ENCODE measurements at regions not wholly inside any gene's neighbourhood (a gene's known extent, or its start where the extent isn't known, plus 50 kb on each side); places are given as distances from the start of the nearest gene placed in this dataset.

DNA sequence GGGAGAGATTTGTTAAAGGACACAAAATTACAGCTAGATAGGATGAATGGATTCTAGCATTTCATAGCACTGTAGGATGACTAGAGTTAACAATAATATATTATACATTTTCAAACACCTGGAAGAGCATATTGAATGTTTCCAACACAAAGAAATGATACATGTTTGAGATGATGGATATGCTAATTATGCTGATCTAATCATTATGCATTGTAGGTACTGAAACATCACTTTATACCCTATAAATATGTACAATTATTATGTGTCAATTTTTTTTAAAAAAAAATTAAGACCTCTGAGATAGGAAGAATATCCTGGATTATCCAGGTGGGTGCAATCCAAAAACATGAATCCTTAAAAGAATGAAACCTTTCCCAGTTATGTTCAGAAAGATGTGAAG, 100.3 kb upstream of the CPNE8 start:
- Histone ChIP-seq H3K4me2 (ENCODE audit: low read depth, low read length, poor library complexity, severe bottlenecking) (no peak overlapping the region), H3K79me2 (ENCODE audit: low read length) (no peaks in the 10 kb centered on the region), H3K4me3 (ENCODE audit: low read length) (no peak overlapping the region), H3K9ac (ENCODE audit: low read length) (no peak overlapping the region), H3K4me1 (ENCODE audit: low read length) (no peaks in the 10 kb centered on the region), H3K9me2 (replicated peaks; ENCODE audit: insufficient read depth, low read length) (no peaks in the 10 kb centered on the region), H4K20me1 (ENCODE audit: insufficient read depth, low read depth, low read length) (no peaks in the 10 kb centered on the region), H3K27ac (ENCODE audit: low read length) (no peak overlapping the region), H3K9me3 (ENCODE audit: low read length) (peaks cover 24% of the 10 kb centered on the region), H3K27me3 (ENCODE audit: low read length) (no peaks in the 10 kb centered on the region), H3K36me3 (ENCODE audit: insufficient read depth, low read length) (no peaks in the 10 kb centered on the region), H2AFZ (ENCODE audit: low read length) (no peak overlapping the region)
- DNase-seq: no peak

- H3K4me3 ChIP-seq (ENCODE audit: low read length): no peak overlapping the region
- no peaks in the 10 kb centered on the region for H3K27me3 ChIP-seq (ENCODE audit: low read length)
- H3K4me1 ChIP-seq (ENCODE audit: low read length): no peaks in the 10 kb centered on the region
- H4K20me1 ChIP-seq (ENCODE audit: insufficient read depth, low read depth, low read length): no peaks in the 10 kb centered on the region
- H3K36me3 ChIP-seq (ENCODE audit: insufficient read depth, low read length): no peaks in the 10 kb centered on the region
- no peak overlapping the region for H2AFZ ChIP-seq (ENCODE audit: low read length)
- H3K4me2 ChIP-seq (ENCODE audit: low read depth, low read length, poor library complexity, severe bottlenecking): no peak overlapping the region
- H3K9me2 ChIP-seq (replicated peaks; ENCODE audit: insufficient read depth, low read length): no peaks in the 10 kb centered on the region
- no peak for DNase-seq
- H3K79me2 ChIP-seq (ENCODE audit: low read length): no peaks in the 10 kb centered on the region
- H3K9me3 ChIP-seq (ENCODE audit: low read length): peaks cover 24% of the 10 kb centered on the region
- no peak overlapping the region for H3K27ac ChIP-seq (ENCODE audit: low read length)
- no peak overlapping the region for H3K9ac ChIP-seq (ENCODE audit: low read length)
Measured at GRCh38 chr12:39003541-39004155, 98.3 kb upstream of the CPNE8 start.

GRCh38 chr12:39000370-39000769, 95.0 kb upstream of the CPNE8 start:
- Histone ChIP-seq H3K4me3 (ENCODE audit: low read length) (no peak overlapping the region), H3K27me3 (ENCODE audit: low read length) (no peaks in the 10 kb centered on the region), H3K9me2 (replicated peaks; ENCODE audit: insufficient read depth, low read length) (no peaks in the 10 kb centered on the region)

DNA sequence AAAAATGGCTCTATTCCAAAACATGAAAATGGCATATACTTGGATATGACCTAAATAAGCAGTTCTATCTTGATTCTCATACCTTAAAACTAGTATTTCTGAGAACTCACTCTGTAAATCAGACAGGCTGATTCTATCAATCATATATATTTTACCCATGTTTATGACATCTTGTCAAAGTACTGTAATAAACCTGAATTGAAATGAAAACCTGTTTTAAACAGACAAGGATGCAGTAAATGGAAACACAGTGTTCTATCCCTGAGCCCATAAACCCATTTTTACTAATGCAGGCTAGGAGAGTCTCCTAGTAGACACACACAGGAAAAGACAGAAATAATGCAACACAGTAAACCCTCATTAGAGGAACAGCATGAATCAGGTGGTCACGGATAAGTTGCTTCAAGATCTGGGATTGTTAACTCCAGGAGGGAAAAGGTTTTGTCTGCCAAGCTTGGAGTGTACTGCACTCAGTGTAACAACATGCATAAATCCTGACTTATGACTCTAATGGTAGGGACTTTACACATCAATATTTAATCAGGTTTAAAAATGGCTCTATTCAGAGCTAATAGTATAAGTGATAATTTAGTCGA, 93.6 kb upstream of the CPNE8 start:
- no peaks in the 10 kb centered on the region for H3K9me2 ChIP-seq (replicated peaks; ENCODE audit: insufficient read depth, low read length)
- H3K27ac ChIP-seq (ENCODE audit: low read length): no peak overlapping the region
- H3K9me3 ChIP-seq (ENCODE audit: low read length): peaks cover 14% of the 10 kb centered on the region; the same call in 1 of the 2 replicates
- no peaks in the 10 kb centered on the region for H3K79me2 ChIP-seq (ENCODE audit: low read length)
- H3K4me3 ChIP-seq (ENCODE audit: low read length): no peak overlapping the region
- no peaks in the 10 kb centered on the region for H3K27me3 ChIP-seq (ENCODE audit: low read length)
- no peak for DNase-seq
- H2AFZ ChIP-seq (ENCODE audit: low read length): no peak overlapping the region
- no peaks in the 10 kb centered on the region for H3K36me3 ChIP-seq (ENCODE audit: insufficient read depth, low read length)
- H4K20me1 ChIP-seq (ENCODE audit: insufficient read depth, low read depth, low read length): no peaks in the 10 kb centered on the region
- no peaks in the 10 kb centered on the region for H3K4me1 ChIP-seq (ENCODE audit: low read length)
- no peak overlapping the region for H3K9ac ChIP-seq (ENCODE audit: low read length)
- no peak overlapping the region for H3K4me2 ChIP-seq (ENCODE audit: low read depth, low read length, poor library complexity, severe bottlenecking)

More at GRCh38 chr12:39000370-39000769, 95.0 kb upstream of the CPNE8 start:
- Histone ChIP-seq H2AFZ (ENCODE audit: low read length) (no peak overlapping the region), H3K27ac (ENCODE audit: low read length) (no peak overlapping the region), H3K79me2 (ENCODE audit: low read length) (no peaks in the 10 kb centered on the region), H3K4me1 (ENCODE audit: low read length) (no peaks in the 10 kb centered on the region), H3K36me3 (ENCODE audit: insufficient read depth, low read length) (no peaks in the 10 kb centered on the region), H3K4me2 (ENCODE audit: low read depth, low read length, poor library complexity, severe bottlenecking) (no peak overlapping the region), H3K9me3 (ENCODE audit: low read length) (peaks cover 15% of the 10 kb centered on the region; the same call in 1 of the 2 replicates), H3K9ac (ENCODE audit: low read length) (no peak overlapping the region), H4K20me1 (ENCODE audit: insufficient read depth, low read depth, low read length) (no peaks in the 10 kb centered on the region)
- no peak for DNase-seq

GRCh38 chr12:38995249-38995648, 89.9 kb upstream of the CPNE8 start:
- Histone ChIP-seq H3K9me3 (ENCODE audit: low read length) (no peaks in the 10 kb centered on the region), H3K36me3 (ENCODE audit: insufficient read depth, low read length) (no peaks in the 10 kb centered on the region), H3K4me2 (ENCODE audit: low read depth, low read length, poor library complexity, severe bottlenecking) (no peak overlapping the region), H3K4me1 (ENCODE audit: low read length) (no peaks in the 10 kb centered on the region), H3K4me3 (ENCODE audit: low read length) (no peak overlapping the region), H3K9ac (ENCODE audit: low read length) (no peak overlapping the region), H3K79me2 (ENCODE audit: low read length) (no peaks in the 10 kb centered on the region), H3K9me2 (replicated peaks; ENCODE audit: insufficient read depth, low read length) (no peaks in the 10 kb centered on the region), H2AFZ (ENCODE audit: low read length) (no peak overlapping the region), H3K27ac (ENCODE audit: low read length) (no peak overlapping the region), H3K27me3 (ENCODE audit: low read length) (no peaks in the 10 kb centered on the region), H4K20me1 (ENCODE audit: insufficient read depth, low read depth, low read length) (no peaks in the 10 kb centered on the region)
- no peak for DNase-seq

GRCh38 chr12:38985961-38986360, 80.6 kb upstream of the CPNE8 start:
- Histone ChIP-seq H3K36me3 (ENCODE audit: insufficient read depth, low read length) (no peaks in the 10 kb centered on the region), H3K4me2 (ENCODE audit: low read depth, low read length, poor library complexity, severe bottlenecking) (no peak overlapping the region), H4K20me1 (ENCODE audit: insufficient read depth, low read depth, low read length) (no peaks in the 10 kb centered on the region), H3K27ac (ENCODE audit: low read length) (no peak overlapping the region), H3K9me3 (ENCODE audit: low read length) (peaks cover 13% of the 10 kb centered on the region), H3K9ac (ENCODE audit: low read length) (no peak overlapping the region), H3K4me1 (ENCODE audit: low read length) (no peaks in the 10 kb centered on the region), H3K79me2 (ENCODE audit: low read length) (no peaks in the 10 kb centered on the region), H2AFZ (ENCODE audit: low read length) (no peak overlapping the region), H3K27me3 (ENCODE audit: low read length) (no peaks in the 10 kb centered on the region), H3K9me2 (replicated peaks; ENCODE audit: insufficient read depth, low read length) (no peaks in the 10 kb centered on the region), H3K4me3 (ENCODE audit: low read length) (no peak overlapping the region)
- no peak for DNase-seq

- Histone ChIP-seq H3K4me1 (ENCODE audit: low read length) (no peaks in the 10 kb centered on the region), H3K9me3 (ENCODE audit: low read length) (peaks cover 17% of the 10 kb centered on the region), H3K9ac (ENCODE audit: low read length) (no peak overlapping the region), H3K36me3 (ENCODE audit: insufficient read depth, low read length) (no peaks in the 10 kb centered on the region), H3K4me3 (ENCODE audit: low read length) (no peak overlapping the region), H2AFZ (ENCODE audit: low read length) (no peak overlapping the region), H4K20me1 (ENCODE audit: insufficient read depth, low read depth, low read length) (no peaks in the 10 kb centered on the region), H3K4me2 (ENCODE audit: low read depth, low read length, poor library complexity, severe bottlenecking) (no peak overlapping the region), H3K27me3 (ENCODE audit: low read length) (no peaks in the 10 kb centered on the region), H3K9me2 (replicated peaks; ENCODE audit: insufficient read depth, low read length) (no peaks in the 10 kb centered on the region), H3K27ac (ENCODE audit: low read length) (no peak overlapping the region), H3K79me2 (ENCODE audit: low read length) (no peaks in the 10 kb centered on the region)
- no peak for DNase-seq
Measured at GRCh38 chr12:38984388-38984787, 79.0 kb upstream of the CPNE8 start.

DNA sequence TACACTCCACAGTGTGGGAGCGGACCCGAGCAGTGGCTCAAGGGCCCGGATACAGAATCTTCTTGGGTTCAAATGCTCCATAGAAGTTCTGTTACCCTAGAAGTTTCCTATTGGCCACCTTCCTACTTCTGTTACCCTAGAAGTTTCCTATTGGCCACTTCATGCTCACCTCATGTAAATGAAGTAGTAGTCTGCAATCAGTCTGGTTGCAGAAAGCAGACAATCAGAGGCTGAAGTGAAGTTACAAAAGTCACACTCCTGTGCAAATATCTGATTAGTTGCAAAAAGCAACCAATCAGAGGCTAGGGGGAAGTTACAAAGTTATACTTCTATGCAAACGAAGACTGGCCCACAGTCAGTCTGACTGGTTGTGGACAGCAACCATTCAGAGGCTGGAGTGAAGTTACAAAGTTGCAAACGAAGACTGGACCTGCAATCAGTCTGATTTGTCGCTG, 77.8 kb upstream of the CPNE8 start:
- Histone ChIP-seq H3K9ac (ENCODE audit: low read length) (no peak overlapping the region), H3K4me2 (ENCODE audit: low read depth, low read length, poor library complexity, severe bottlenecking) (no peak overlapping the region), H3K4me3 (ENCODE audit: low read length) (no peak overlapping the region), H4K20me1 (ENCODE audit: insufficient read depth, low read depth, low read length) (no peaks in the 10 kb centered on the region), H3K9me3 (ENCODE audit: low read length) (peaks cover 17% of the 10 kb centered on the region), H3K27ac (ENCODE audit: low read length) (no peak overlapping the region), H2AFZ (ENCODE audit: low read length) (no peak overlapping the region), H3K4me1 (ENCODE audit: low read length) (no peaks in the 10 kb centered on the region), H3K9me2 (replicated peaks; ENCODE audit: insufficient read depth, low read length) (no peaks in the 10 kb centered on the region), H3K27me3 (ENCODE audit: low read length) (no peaks in the 10 kb centered on the region), H3K79me2 (ENCODE audit: low read length) (no peaks in the 10 kb centered on the region), H3K36me3 (ENCODE audit: insufficient read depth, low read length) (no peaks in the 10 kb centered on the region)
- DNase-seq: no peak
